LNCaP clone FGC (cell line): ENCODE measurements at regions not wholly inside any gene's neighbourhood (a gene's known extent, or its start where the extent isn't known, plus 50 kb on each side); places are given as distances from the start of the nearest gene placed in this dataset.
"Not testable (repeated sequence)": the region's sequence is repeated elsewhere in the genome, so short reads cannot be mapped to it uniquely, and the experiment has no call there.

Experiments
- DNase-seq: peaks from one replicate; pipeline ENCODE4 v3.0.0-alpha.2; 2011; ENCODE audit warnings: low read depth
- H3K4me3 ChIP-seq: 2 replicates; pipeline ENCODE4 v1.5.1; 2011; ENCODE audit warnings: mild to moderate bottlenecking, low read depth, low read length, control low read depth
- CTCF ChIP-seq: IDR thresholded peaks from 2 replicates; pipeline ENCODE4 v1.5.1; 2012; ENCODE audit warnings: mild to moderate bottlenecking; ENCODE audit not compliant: control insufficient read depth, insufficient read depth; ENCODE audit errors: extremely low read depth

- DNase-seq, result no peak
- TF ChIP-seq CTCF, result no peak
- H3K4me3 ChIP-seq, result no peak overlapping the region
Measured at GRCh38 chr4:59457576-59457975, 1742.5 kb upstream of the ADGRL3 start.

GRCh38 chr4:59484944-59485343, 1715.2 kb upstream of the ADGRL3 start:
- H3K4me3 ChIP-seq, result no peak overlapping the region
- no peak for DNase-seq
- no peak for TF ChIP-seq CTCF

- TF ChIP-seq CTCF, result no peak
- DNase-seq, result no peak
- no peak overlapping the region for H3K4me3 ChIP-seq
Measured at GRCh38 chr4:59500103-59500502, 1700.0 kb upstream of the ADGRL3 start.

GRCh38 chr4:59503731-59504130, 1696.4 kb upstream of the ADGRL3 start:
- no peak overlapping the region for H3K4me3 ChIP-seq
- no peak for DNase-seq
- no peak for TF ChIP-seq CTCF

- H3K4me3 ChIP-seq, DNase-seq: not testable (repeated sequence)
Measured at GRCh38 chr4:59511809-59512208, 1688.3 kb upstream of the ADGRL3 start.

- DNase-seq, result no peak
Measured at GRCh38 chr4:59517007-59517406, 1683.1 kb upstream of the ADGRL3 start.

GRCh38 chr4:59518005-59518823, 1681.9 kb upstream of the ADGRL3 start:
- no peak for DNase-seq
- H3K4me3 ChIP-seq, result no peak overlapping the region
- TF ChIP-seq CTCF, result no peak

More at GRCh38 chr4:59517007-59517406, 1683.1 kb upstream of the ADGRL3 start:
- TF ChIP-seq CTCF, result no peak
- H3K4me3 ChIP-seq, result no peak overlapping the region
